ENCODE measurements at regions not wholly inside any gene's neighbourhood (a gene's known extent, or its start where the extent isn't known, plus 50 kb on each side); places are given as distances from the start of the nearest gene placed in this dataset.

DNA sequence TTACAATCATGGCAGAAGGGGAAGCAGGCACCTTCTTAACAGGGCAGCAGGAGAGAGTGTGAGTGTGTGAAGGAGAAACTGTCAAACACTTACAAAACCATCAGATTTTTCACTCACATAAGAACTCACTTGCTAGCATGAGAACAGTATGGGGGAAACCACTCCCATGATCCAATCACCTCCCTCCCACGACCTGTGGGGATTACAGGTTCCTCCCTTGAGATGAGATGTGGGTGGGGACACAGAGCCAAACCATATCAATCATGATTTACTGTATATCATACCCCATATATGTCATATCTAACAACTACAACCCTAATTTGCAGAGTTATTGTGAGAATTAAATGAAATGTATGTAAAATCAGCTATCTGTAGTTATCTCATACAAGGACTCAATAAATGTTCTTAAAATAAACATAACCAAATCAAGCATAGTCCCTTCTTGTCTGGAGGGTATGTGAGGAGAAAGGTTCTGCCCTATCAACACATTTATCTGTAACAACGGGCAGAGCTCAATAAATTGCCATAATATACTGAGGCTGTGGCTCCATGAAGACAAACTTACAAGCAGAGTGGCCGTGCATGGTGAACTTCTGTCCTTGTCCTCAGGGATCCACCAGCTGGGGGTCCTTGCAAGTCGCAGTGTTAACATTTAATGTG is 504.7 kb downstream of the SOX2 start:
- ChIA-PET POLR2A (no interaction called here), CTCF (no interaction called here)
- Histone ChIP-seq H3K36me3 (ENCODE audit: control insufficient read depth in 4 of 4, insufficient read depth in 4 of 4, low read length in 3 of 4) (no peaks in the 10 kb centered on the region), H3K27ac (ENCODE audit: insufficient read depth in 1 of 2, low read depth in 1 of 2, low read length in 2 of 2, poor library complexity in 1 of 2, severe bottlenecking in 2 of 2) (no peak overlapping the region), H3K9me3 (ENCODE audit: control extremely low read depth in 1 of 5, control insufficient read depth in 4 of 5, insufficient read depth in 2 of 5, low read depth in 1 of 5, low read length in 4 of 5) (no peaks in the 10 kb centered on the region), H3K27me3 (replicated peaks in 2 of 5; ENCODE audit: control insufficient read depth in 4 of 5, insufficient read depth in 5 of 5, low read length in 4 of 5) (peaks cover 0 to 3% (median 0%) of the 10 kb centered on the region in 5 experiments), H3K4me1 (ENCODE audit: control extremely low read depth in 1 of 4, control insufficient read depth in 4 of 4, insufficient read depth in 4 of 4, low read length in 3 of 4) (no peaks in the 10 kb centered on the region), H3K4me3 (ENCODE audit: control insufficient read depth in 1 of 7, extremely low read depth in 1 of 7, insufficient read depth in 4 of 7, low read depth in 2 of 7, low read length in 6 of 7) (no peak overlapping the region)
- 100% methylated on average over 3 of the region's 4 CpGs for WGBS (ENCODE audit: insufficient coverage)
- no peak for DNase-seq

DNA sequence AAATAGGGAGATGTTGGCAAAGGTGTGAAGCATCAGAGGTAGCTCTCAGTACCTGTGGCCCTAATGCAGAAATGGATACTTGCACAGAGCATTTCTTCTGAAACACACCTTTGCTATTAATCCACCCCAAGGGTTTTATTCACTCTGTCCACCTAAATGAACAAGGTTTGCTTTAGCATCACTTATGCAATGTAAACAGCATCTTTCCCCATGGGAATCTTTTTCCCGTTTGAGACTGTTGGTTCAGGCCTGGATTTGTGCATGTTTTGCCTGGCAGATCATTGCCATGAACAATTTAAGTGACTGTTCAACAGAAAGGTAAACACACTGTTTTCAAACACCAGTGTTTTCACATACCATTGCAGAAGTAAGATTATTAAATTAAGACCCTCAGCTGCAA is 508.3 kb downstream of the SOX2 start:
- ChIA-PET POLR2A (no interaction called here), CTCF (no interaction called here)
- H3K4me3 ChIP-seq (ENCODE audit: control insufficient read depth in 1 of 7, extremely low read depth in 1 of 7, insufficient read depth in 4 of 7, low read depth in 2 of 7, low read length in 6 of 7): no peak overlapping the region
- no peaks in the 10 kb centered on the region for H3K36me3 ChIP-seq (ENCODE audit: control insufficient read depth in 4 of 4, insufficient read depth in 4 of 4, low read length in 3 of 4)
- no peaks in the 10 kb centered on the region for H3K9me3 ChIP-seq (ENCODE audit: control extremely low read depth in 1 of 5, control insufficient read depth in 4 of 5, insufficient read depth in 2 of 5, low read depth in 1 of 5, low read length in 4 of 5)
- peaks cover 0 to 3% (median 0%) of the 10 kb centered on the region in 5 experiments for H3K27me3 ChIP-seq (replicated peaks in 2 of 5; ENCODE audit: control insufficient read depth in 4 of 5, insufficient read depth in 5 of 5, low read length in 4 of 5)
- H3K4me1 ChIP-seq (ENCODE audit: control extremely low read depth in 1 of 4, control insufficient read depth in 4 of 4, insufficient read depth in 4 of 4, low read length in 3 of 4): no peaks in the 10 kb centered on the region
- no peak for DNase-seq
- WGBS (ENCODE audit: insufficient coverage): 100% methylated on average over 1 of the region's 1 CpG
- H3K27ac ChIP-seq (ENCODE audit: insufficient read depth in 1 of 2, low read depth in 1 of 2, low read length in 2 of 2, poor library complexity in 1 of 2, severe bottlenecking in 2 of 2): no peak overlapping the region

DNA sequence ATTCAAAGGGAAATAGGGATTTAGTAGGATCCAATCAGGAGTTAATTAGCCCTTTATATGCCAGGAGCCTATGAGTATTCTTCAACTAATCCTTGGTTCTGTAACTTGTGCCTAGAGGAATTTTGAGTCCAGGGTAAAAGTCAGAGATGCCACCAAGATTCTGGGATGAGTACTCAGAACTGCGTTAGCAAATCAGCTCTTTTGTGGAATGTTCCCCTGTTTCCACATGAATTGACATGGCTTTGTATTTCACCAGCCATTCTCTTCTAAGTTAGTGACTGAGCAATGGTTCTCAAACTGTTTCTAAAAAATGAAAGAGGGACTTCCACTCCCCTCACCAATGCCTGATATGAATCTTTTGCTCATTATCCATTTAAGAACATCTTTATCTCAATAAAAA is 508.7 kb downstream of the SOX2 start:
- no peak overlapping the region for H3K4me3 ChIP-seq (ENCODE audit: control insufficient read depth in 1 of 7, extremely low read depth in 1 of 7, insufficient read depth in 4 of 7, low read depth in 2 of 7, low read length in 6 of 7)
- POLR2A ChIA-PET: no interaction called here
- CTCF ChIA-PET: no interaction called here
- H3K36me3 ChIP-seq (ENCODE audit: control insufficient read depth in 4 of 4, insufficient read depth in 4 of 4, low read length in 3 of 4): no peaks in the 10 kb centered on the region
- DNase-seq: no peak
- no peaks in the 10 kb centered on the region for H3K4me1 ChIP-seq (ENCODE audit: control extremely low read depth in 1 of 4, control insufficient read depth in 4 of 4, insufficient read depth in 4 of 4, low read length in 3 of 4)
- WGBS (ENCODE audit: insufficient coverage): no CpG with 5 or more reads among the region's 1 CpG
- H3K27me3 ChIP-seq (replicated peaks in 2 of 5; ENCODE audit: control insufficient read depth in 4 of 5, insufficient read depth in 5 of 5, low read length in 4 of 5): peaks cover 0 to 3% (median 0%) of the 10 kb centered on the region in 5 experiments
- no peaks in the 10 kb centered on the region for H3K9me3 ChIP-seq (ENCODE audit: control extremely low read depth in 1 of 5, control insufficient read depth in 4 of 5, insufficient read depth in 2 of 5, low read depth in 1 of 5, low read length in 4 of 5)
- H3K27ac ChIP-seq (ENCODE audit: insufficient read depth in 1 of 2, low read depth in 1 of 2, low read length in 2 of 2, poor library complexity in 1 of 2, severe bottlenecking in 2 of 2): no peak overlapping the region

DNA sequence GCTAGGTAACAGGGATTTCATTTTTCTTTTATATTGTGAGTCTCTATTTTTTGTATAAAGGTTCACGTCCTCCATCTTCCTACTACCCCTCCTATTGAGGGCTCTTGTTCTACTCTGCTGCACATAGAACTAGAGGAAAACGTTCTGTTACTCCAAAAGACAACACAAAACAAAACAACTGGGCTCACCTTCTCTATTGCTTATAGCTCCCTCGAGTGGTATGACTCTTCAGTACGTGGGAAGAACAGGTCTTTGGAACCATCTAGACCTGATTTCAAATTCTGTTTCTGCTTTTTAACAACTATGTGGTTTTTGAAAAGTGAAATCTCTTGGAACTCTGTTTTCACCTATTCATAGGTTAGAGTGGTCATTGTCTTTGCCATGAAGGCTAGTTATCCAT is 515.3 kb downstream of the SOX2 start:
- ChIA-PET CTCF (no interaction called here), POLR2A (no interaction called here)
- Histone ChIP-seq H3K4me1 (ENCODE audit: control extremely low read depth in 1 of 4, control insufficient read depth in 4 of 4, insufficient read depth in 4 of 4, low read length in 3 of 4) (no peaks in the 10 kb centered on the region), H3K9me3 (ENCODE audit: control extremely low read depth in 1 of 5, control insufficient read depth in 4 of 5, insufficient read depth in 2 of 5, low read depth in 1 of 5, low read length in 4 of 5) (peaks cover 0 to 4% (median 0%) of the 10 kb centered on the region in 5 experiments), H3K27ac (ENCODE audit: insufficient read depth in 1 of 2, low read depth in 1 of 2, low read length in 2 of 2, poor library complexity in 1 of 2, severe bottlenecking in 2 of 2) (no peak overlapping the region), H3K36me3 (ENCODE audit: control insufficient read depth in 4 of 4, insufficient read depth in 4 of 4, low read length in 3 of 4) (no peaks in the 10 kb centered on the region), H3K4me3 (ENCODE audit: control insufficient read depth in 1 of 7, extremely low read depth in 1 of 7, insufficient read depth in 4 of 7, low read depth in 2 of 7, low read length in 6 of 7) (no peak overlapping the region), H3K27me3 (replicated peaks in 2 of 5; ENCODE audit: control insufficient read depth in 4 of 5, insufficient read depth in 5 of 5, low read length in 4 of 5) (no peaks in the 10 kb centered on the region)
- no peak for DNase-seq
- WGBS (ENCODE audit: insufficient coverage): 90% methylated on average over 1 of the region's 4 CpGs

DNA sequence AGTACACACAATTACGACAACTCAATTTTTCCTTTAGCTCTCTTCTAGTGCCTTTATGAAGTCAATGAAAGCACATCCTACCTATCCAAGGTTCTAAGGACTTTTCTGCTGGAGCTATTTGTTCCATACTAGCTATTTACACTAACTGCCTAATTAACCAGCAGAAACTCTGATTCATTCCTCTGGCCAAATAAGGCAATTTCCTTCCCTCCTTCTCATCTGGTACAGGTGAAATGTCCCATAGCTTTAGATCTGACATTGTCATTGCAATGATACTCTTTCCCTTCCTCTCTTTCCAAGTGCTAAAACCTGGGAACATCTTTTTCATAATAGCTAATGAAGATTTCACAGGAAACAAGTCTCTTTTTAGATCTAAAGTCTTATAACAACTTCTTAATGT is 521.7 kb downstream of the SOX2 start:
- Histone ChIP-seq H3K27ac (ENCODE audit: insufficient read depth in 1 of 2, low read depth in 1 of 2, low read length in 2 of 2, poor library complexity in 1 of 2, severe bottlenecking in 2 of 2) (no peak overlapping the region), H3K4me1 (ENCODE audit: control extremely low read depth in 1 of 4, control insufficient read depth in 4 of 4, insufficient read depth in 4 of 4, low read length in 3 of 4) (no peaks in the 10 kb centered on the region), H3K36me3 (ENCODE audit: control insufficient read depth in 4 of 4, insufficient read depth in 4 of 4, low read length in 3 of 4) (no peaks in the 10 kb centered on the region), H3K4me3 (ENCODE audit: control insufficient read depth in 1 of 7, extremely low read depth in 1 of 7, insufficient read depth in 4 of 7, low read depth in 2 of 7, low read length in 6 of 7) (no peak overlapping the region), H3K27me3 (replicated peaks in 2 of 5; ENCODE audit: control insufficient read depth in 4 of 5, insufficient read depth in 5 of 5, low read length in 4 of 5) (no peaks in the 10 kb centered on the region), H3K9me3 (ENCODE audit: control extremely low read depth in 1 of 5, control insufficient read depth in 4 of 5, insufficient read depth in 2 of 5, low read depth in 1 of 5, low read length in 4 of 5) (no peaks in the 10 kb centered on the region)
- ChIA-PET CTCF (no interaction called here), POLR2A (no interaction called here)
- DNase-seq: no peak
- WGBS (ENCODE audit: insufficient coverage): no CpG with 5 or more reads among the region's 1 CpG

DNA sequence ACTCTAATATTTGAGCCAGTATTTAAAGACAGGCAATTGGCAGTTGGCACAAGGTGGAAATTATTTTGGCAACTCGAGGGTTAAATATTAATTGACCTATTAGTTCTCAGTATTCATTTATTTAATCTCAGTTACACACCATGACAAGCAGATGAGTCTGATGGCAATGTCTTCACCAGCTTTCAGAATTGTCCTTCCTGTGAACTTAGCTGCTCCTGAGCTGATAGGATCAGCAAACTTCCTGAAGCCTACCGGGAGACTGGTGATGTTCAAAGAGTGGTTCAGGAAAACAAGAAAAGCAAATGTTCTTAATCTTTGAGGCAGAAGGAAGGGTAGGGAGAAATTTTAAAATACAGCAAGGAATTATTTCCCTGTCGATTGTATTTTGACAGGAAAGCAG is 522.2 kb downstream of the SOX2 start:
- POLR2A ChIA-PET: no interaction called here
- Histone ChIP-seq H3K4me3 (ENCODE audit: control insufficient read depth in 1 of 7, extremely low read depth in 1 of 7, insufficient read depth in 4 of 7, low read depth in 2 of 7, low read length in 6 of 7) (no peak overlapping the region), H3K4me1 (ENCODE audit: control extremely low read depth in 1 of 4, control insufficient read depth in 4 of 4, insufficient read depth in 4 of 4, low read length in 3 of 4) (no peaks in the 10 kb centered on the region), H3K27ac (ENCODE audit: insufficient read depth in 1 of 2, low read depth in 1 of 2, low read length in 2 of 2, poor library complexity in 1 of 2, severe bottlenecking in 2 of 2) (no peak overlapping the region), H3K27me3 (replicated peaks in 2 of 5; ENCODE audit: control insufficient read depth in 4 of 5, insufficient read depth in 5 of 5, low read length in 4 of 5) (no peaks in the 10 kb centered on the region), H3K9me3 (ENCODE audit: control extremely low read depth in 1 of 5, control insufficient read depth in 4 of 5, insufficient read depth in 2 of 5, low read depth in 1 of 5, low read length in 4 of 5) (no peaks in the 10 kb centered on the region), H3K36me3 (ENCODE audit: control insufficient read depth in 4 of 4, insufficient read depth in 4 of 4, low read length in 3 of 4) (no peaks in the 10 kb centered on the region)
- DNase-seq: no peak
- 0% methylated on average over 1 of the region's 3 CpGs for WGBS (ENCODE audit: insufficient coverage)
- CTCF ChIA-PET: no interaction called here

DNA sequence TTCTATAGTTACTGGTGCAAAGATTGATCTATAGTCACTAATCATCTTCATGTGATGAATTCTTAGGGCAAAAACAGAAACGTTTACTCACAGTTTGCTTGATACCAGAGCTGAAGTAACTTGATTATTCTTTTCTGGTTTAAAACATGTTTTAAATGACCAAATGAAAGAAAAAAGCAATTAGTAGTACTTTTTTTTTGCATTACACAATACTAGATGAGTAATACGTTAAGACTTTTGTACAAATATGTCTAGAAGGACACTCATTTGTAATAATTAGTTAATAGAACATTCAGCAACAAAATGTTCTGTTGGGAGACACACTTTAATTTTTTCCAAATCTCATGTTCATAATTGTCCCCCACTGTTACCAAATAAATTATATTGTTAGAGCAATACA is 523.2 kb downstream of the SOX2 start:
- no CpG with 5 or more reads among the region's 2 CpGs for WGBS (ENCODE audit: insufficient coverage)
- Histone ChIP-seq H3K36me3 (ENCODE audit: control insufficient read depth in 4 of 4, insufficient read depth in 4 of 4, low read length in 3 of 4) (no peaks in the 10 kb centered on the region), H3K9me3 (ENCODE audit: control extremely low read depth in 1 of 5, control insufficient read depth in 4 of 5, insufficient read depth in 2 of 5, low read depth in 1 of 5, low read length in 4 of 5) (no peaks in the 10 kb centered on the region), H3K27ac (ENCODE audit: insufficient read depth in 1 of 2, low read depth in 1 of 2, low read length in 2 of 2, poor library complexity in 1 of 2, severe bottlenecking in 2 of 2) (no peak overlapping the region), H3K4me3 (ENCODE audit: control insufficient read depth in 1 of 7, extremely low read depth in 1 of 7, insufficient read depth in 4 of 7, low read depth in 2 of 7, low read length in 6 of 7) (no peak overlapping the region), H3K27me3 (replicated peaks in 2 of 5; ENCODE audit: control insufficient read depth in 4 of 5, insufficient read depth in 5 of 5, low read length in 4 of 5) (no peaks in the 10 kb centered on the region), H3K4me1 (ENCODE audit: control extremely low read depth in 1 of 4, control insufficient read depth in 4 of 4, insufficient read depth in 4 of 4, low read length in 3 of 4) (no peaks in the 10 kb centered on the region)
- DNase-seq: no peak
- ChIA-PET CTCF (no interaction called here), POLR2A (no interaction called here)

Data from common myeloid progenitor, CD34-positive (primary cell).